SK-N-SH (cell line): ENCODE measurements at regions not wholly inside any gene's neighbourhood (a gene's known extent, or its start where the extent isn't known, plus 50 kb on each side); places are given as distances from the start of the nearest gene placed in this dataset.

Experiments
- CTCF ChIA-PET: fragments of 300-600, 350-600 bp; formaldehyde crosslinking; extraction: SDS; loops from one replicate; lab custom pipeline; 2021; lab: Yijun Ruan, JAX
- POLR2A ChIA-PET: fragments of 350-600 bp; sonication (Branson Sonifier 250); formaldehyde crosslinking; extraction: SDS; loops from one replicate; lab custom pipeline; 2020; ENCODE audit warnings: antibody characterized with exemption, inconsistent platforms; lab: Yijun Ruan, JAX
- DNase-seq: peaks from one replicate; pipeline ENCODE4 v3.0.0; 2012
- H2AFZ ChIP-seq: fragments of 200-600 bp; sonication (generic); 2 replicates; pipeline ENCODE4 v1.8.1; 2016; ENCODE audit warnings: antibody characterized with exemption, mild to moderate bottlenecking, low read depth
- H3F3A ChIP-seq: fragments of 200-600 bp; sonication (generic); replicated peaks from 2 replicates; pipeline ENCODE3; 2016; ENCODE audit warnings: antibody characterized with exemption, mild to moderate bottlenecking; ENCODE audit not compliant: insufficient read depth
- H3K27ac ChIP-seq, 2 experiments: fragments of 200-500 bp in 1 of 2; fragments of 200-600 bp in 1 of 2; sonication (Bioruptor generic) in 1 of 2; sonication (generic), shearing (Covaris generic) in 1 of 2; 2 replicates each; pipeline versions ENCODE4 v1.5.1 to v1.6.1; 2014 to 2016; ENCODE audit warnings: low read depth in 2 of 2, inconsistent platforms in 1 of 2, low read length in 1 of 2, mild to moderate bottlenecking in 1 of 2, mixed read lengths in 1 of 2
- H3K27me3 ChIP-seq: fragments of 200-600 bp; sonication (generic), shearing (Covaris generic); 2 replicates; pipeline ENCODE4 v1.6.1; 2016; ENCODE audit warnings: mixed run types; ENCODE audit not compliant: insufficient read depth
- H3K36me3 ChIP-seq, 2 experiments: fragments of 200-500 bp in 1 of 2; fragments of 200-600 bp in 1 of 2; sonication (Bioruptor generic) in 1 of 2; sonication (generic) in 1 of 2; replicated peaks in 1 of 2; 2 replicates each; pipeline versions ENCODE3 to v1.5.1; 2014 to 2016; ENCODE audit warnings: low read length in 1 of 2, mild to moderate bottlenecking in 1 of 2; ENCODE audit not compliant: insufficient read depth in 2 of 2, control insufficient read depth in 1 of 2
- H3K4me1 ChIP-seq, 2 experiments: fragments of 200-500 bp in 1 of 2; fragments of 200-600 bp in 1 of 2; sonication (Bioruptor generic) in 1 of 2; sonication (generic), shearing (Covaris generic) in 1 of 2; 2 replicates each; pipeline versions ENCODE4 v1.5.1 to v1.6.1; 2014 to 2016; ENCODE audit warnings: low read depth in 1 of 2, low read length in 1 of 2, mixed run types in 1 of 2; ENCODE audit not compliant: insufficient read depth in 2 of 2, control insufficient read depth in 1 of 2
- H3K4me2 ChIP-seq: fragments of 200-600 bp; sonication (generic), shearing (Covaris generic); 2 replicates; pipeline ENCODE4 v1.6.1; 2017; ENCODE audit warnings: mixed run types
- H3K4me3 ChIP-seq, 2 experiments: fragments of 200-500 bp in 1 of 2; fragments of 200-600 bp in 1 of 2; sonication (Bioruptor generic) in 1 of 2; sonication (generic), shearing (Covaris generic) in 1 of 2; 2 replicates each; pipeline versions ENCODE4 v1.5.1 to v1.8.1; 2014 to 2016; ENCODE audit warnings: low read depth in 2 of 2, inconsistent platforms in 1 of 2, low read length in 1 of 2, mild to moderate bottlenecking in 1 of 2, mixed read lengths in 1 of 2, moderate library complexity in 1 of 2
- H3K79me2 ChIP-seq: fragments of 200-600 bp; sonication (generic); 2 replicates; pipeline ENCODE4 v1.8.1; 2017; ENCODE audit warnings: mild to moderate bottlenecking; ENCODE audit not compliant: insufficient read depth
- H3K9ac ChIP-seq: fragments of 200-600 bp; sonication (generic); 2 replicates; pipeline ENCODE4 v1.6.1; 2017; ENCODE audit warnings: mixed run types
- H3K9me2 ChIP-seq: fragments of 200-600 bp; sonication (generic); 2 replicates; pipeline ENCODE4 v1.6.1; 2017; ENCODE audit warnings: mixed run types
- H3K9me3 ChIP-seq: fragments of 200-600 bp; sonication (generic); 2 replicates; pipeline ENCODE4 v1.6.1; 2017; ENCODE audit warnings: mixed run types, mild to moderate bottlenecking, moderate library complexity
- H4K20me1 ChIP-seq: fragments of 200-600 bp; sonication (generic); 2 replicates; pipeline ENCODE4 v1.6.1; 2017; ENCODE audit warnings: mild to moderate bottlenecking, mixed run types; ENCODE audit not compliant: insufficient read depth
- ELF1 ChIP-seq: IDR thresholded peaks from 2 replicates; pipeline ENCODE4 v1.4.0; 2012
- FOSL2 ChIP-seq: IDR thresholded peaks from 2 replicates; pipeline ENCODE4 v1.4.0; 2012; ENCODE audit warnings: low read depth, mild to moderate bottlenecking, moderate library complexity, borderline replicate concordance
- FOXM1 ChIP-seq: IDR thresholded peaks from 2 replicates; pipeline ENCODE4 v1.4.0; 2012; ENCODE audit warnings: low read depth, mild to moderate bottlenecking
- GATA2 ChIP-seq: sonication (generic); formaldehyde crosslinking; IDR thresholded peaks from 2 replicates; pipeline ENCODE4 v1.5.0; 2020; ENCODE audit warnings: mild to moderate bottlenecking, missing genetic modification reagents
- JUND ChIP-seq: IDR thresholded peaks from 2 replicates; pipeline ENCODE4 v1.4.0; 2012
- MAX ChIP-seq: IDR thresholded peaks from 2 replicates; pipeline ENCODE4 v1.4.0; 2012; ENCODE audit warnings: low read depth
- MEF2A ChIP-seq: IDR thresholded peaks from 2 replicates; pipeline ENCODE4 v1.4.0; 2012; ENCODE audit warnings: low read depth, borderline replicate concordance
- NFIC ChIP-seq: IDR thresholded peaks from 2 replicates; pipeline ENCODE4 v1.4.0; 2012; ENCODE audit warnings: borderline replicate concordance
- PBX3 ChIP-seq: IDR thresholded peaks from 2 replicates; pipeline ENCODE4; 2012
- POLR2AphosphoS5 ChIP-seq: IDR thresholded peaks from 2 replicates; pipeline ENCODE4 v1.6.1; 2012; ENCODE audit warnings: low read depth, low read length
- RAD21 ChIP-seq: IDR thresholded peaks from 2 replicates; pipeline ENCODE4 v1.6.1; 2012; ENCODE audit warnings: mild to moderate bottlenecking, low read length
- REST ChIP-seq: IDR thresholded peaks from 2 replicates; pipeline ENCODE4 v1.6.1; 2012; ENCODE audit warnings: mild to moderate bottlenecking, low read depth, low read length, moderate library complexity
- RFX5 ChIP-seq: IDR thresholded peaks from 2 replicates; pipeline ENCODE4 v1.6.1; 2012; ENCODE audit warnings: mild to moderate bottlenecking, improper control_type of control experiment, low read length
- TAF1 ChIP-seq: IDR thresholded peaks from 2 replicates; pipeline ENCODE4 v1.6.1; 2012; ENCODE audit warnings: low read depth, mild to moderate bottlenecking, low read length, moderate library complexity, borderline replicate concordance
- WGBS: methylation state at CpG from one replicate; pipeline ENCODE4 v1.1.6; 2017; ENCODE audit warnings: low lambda C conversion rate; 5-methylcytosine and 5-hydroxymethylcytosine counted together
- TF ChIP-seq, protein P1 (sequence below): fragments of 150-350 bp; IDR thresholded peaks from 2 replicates; pipeline ENCODE4 v1.6.1; 2016; ENCODE audit warnings: mild to moderate bottlenecking, low read depth, low read length
- TF ChIP-seq, protein P2 (sequence below): IDR thresholded peaks from 2 replicates; pipeline ENCODE4 v1.4.0; 2012; ENCODE audit warnings: low read depth, borderline replicate concordance

DNA sequence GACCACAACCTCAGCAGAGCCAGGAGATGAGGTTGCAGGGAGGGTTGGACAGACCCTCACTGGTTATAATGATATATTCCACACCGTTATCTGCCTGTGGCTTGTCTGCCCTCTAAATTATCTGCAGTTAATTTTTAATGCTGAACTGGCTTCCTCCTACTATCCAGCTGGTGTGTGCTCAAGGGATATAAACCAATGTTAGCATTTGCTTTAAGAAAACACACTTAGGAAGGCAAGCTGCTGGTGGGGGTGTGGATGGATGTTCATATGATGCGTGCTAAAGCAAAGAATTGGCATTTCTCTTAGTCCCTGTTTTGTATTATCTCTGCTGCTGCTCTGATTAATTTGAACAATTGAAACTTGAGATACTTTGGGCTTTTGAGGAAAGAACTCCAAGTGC is 132.2 kb upstream of the NPVF start:
- ChIA-PET POLR2A (no interaction called here), CTCF (interaction anchor here (0.7 to 8.4 kb wide), 6 partner anchors 10 to 310 kb away, joined by 3 to 61 read pairs (median 6); no protein-coding TSS in a partner anchor)
- H3K4me3 ChIP-seq: no peak overlapping the region
- H4K20me1 ChIP-seq: no peaks in the 10 kb centered on the region
- H3K27me3 ChIP-seq: no peaks in the 10 kb centered on the region
- H2AFZ ChIP-seq: no peak overlapping the region
- no peak overlapping the region for H3K9ac ChIP-seq
- no peaks in the 10 kb centered on the region for H3K9me3 ChIP-seq
- no peak overlapping the region for H3K27ac ChIP-seq
- H3K79me2 ChIP-seq: no peaks in the 10 kb centered on the region
- DNase-seq: no peak
- TF ChIP-seq POLR2AphosphoS5 (no peak), RAD21 (no peak), MEF2A (no peak), NFIC (no peak), PBX3 (no peak), RFX5 (no peak), JUND (no peak), ELF1 (no peak), FOSL2 (no peak)
- TF ChIP-seq, protein P1, sequence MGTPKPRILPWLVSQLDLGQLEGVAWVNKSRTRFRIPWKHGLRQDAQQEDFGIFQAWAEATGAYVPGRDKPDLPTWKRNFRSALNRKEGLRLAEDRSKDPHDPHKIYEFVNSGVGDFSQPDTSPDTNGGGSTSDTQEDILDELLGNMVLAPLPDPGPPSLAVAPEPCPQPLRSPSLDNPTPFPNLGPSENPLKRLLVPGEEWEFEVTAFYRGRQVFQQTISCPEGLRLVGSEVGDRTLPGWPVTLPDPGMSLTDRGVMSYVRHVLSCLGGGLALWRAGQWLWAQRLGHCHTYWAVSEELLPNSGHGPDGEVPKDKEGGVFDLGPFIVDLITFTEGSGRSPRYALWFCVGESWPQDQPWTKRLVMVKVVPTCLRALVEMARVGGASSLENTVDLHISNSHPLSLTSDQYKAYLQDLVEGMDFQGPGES: no peak
- TF ChIP-seq, protein P2, sequence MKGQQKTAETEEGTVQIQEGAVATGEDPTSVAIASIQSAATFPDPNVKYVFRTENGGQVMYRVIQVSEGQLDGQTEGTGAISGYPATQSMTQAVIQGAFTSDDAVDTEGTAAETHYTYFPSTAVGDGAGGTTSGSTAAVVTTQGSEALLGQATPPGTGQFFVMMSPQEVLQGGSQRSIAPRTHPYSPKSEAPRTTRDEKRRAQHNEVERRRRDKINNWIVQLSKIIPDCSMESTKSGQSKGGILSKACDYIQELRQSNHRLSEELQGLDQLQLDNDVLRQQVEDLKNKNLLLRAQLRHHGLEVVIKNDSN: no peak
- no peaks in the 10 kb centered on the region for H3K9me2 ChIP-seq
- H3K4me2 ChIP-seq: no peak overlapping the region
- no peaks in the 10 kb centered on the region for H3F3A ChIP-seq
- H3K4me1 ChIP-seq: peaks cover 0 to 11% of the 10 kb centered on the region in 2 experiments; a peak in 2 of 4 replicates
- 41% methylated on average over 2 of the region's 2 CpGs for WGBS
- no peaks in the 10 kb centered on the region for H3K36me3 ChIP-seq

DNA sequence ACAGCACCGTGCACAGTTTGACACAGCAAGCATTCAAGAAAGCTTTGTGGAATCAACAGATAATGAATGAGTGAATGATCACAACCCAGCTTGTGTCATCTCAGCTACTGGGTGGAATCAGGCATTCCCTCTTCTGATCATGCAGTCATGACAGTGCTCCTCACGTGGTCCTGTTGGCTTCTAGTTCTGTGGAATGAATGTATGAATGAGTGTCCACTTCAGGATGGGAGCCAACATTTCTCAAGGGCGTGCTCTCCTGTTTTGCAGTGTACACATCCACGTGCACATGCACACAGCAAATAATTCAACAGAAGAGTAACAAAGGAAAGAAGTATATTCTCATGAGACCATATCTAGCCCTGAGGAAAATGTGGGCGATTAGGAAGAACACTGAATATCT is 133.1 kb upstream of the NPVF start:
- no peak for TF ChIP-seq GATA2 (CRISPR knock-in tag)
- TF ChIP-seq, protein P2: no peak
- TF ChIP-seq REST: no peak
- no peak for TF ChIP-seq TAF1
- no peak for TF ChIP-seq MAX
- TF ChIP-seq FOXM1: no peak
- no peak for TF ChIP-seq PBX3
- ChIA-PET CTCF (interaction anchor here (2.6 to 8.4 kb wide), 2 partner anchors 29 to 101 kb away, joined by 13 to 61 read pairs; no protein-coding TSS in a partner anchor), POLR2A (no interaction called here)
- Histone ChIP-seq H3K27ac (no peak overlapping the region), H3K9ac (no peak overlapping the region), H3K4me2 (no peak overlapping the region), H3K9me3 (no peaks in the 10 kb centered on the region), H3K79me2 (no peaks in the 10 kb centered on the region), H2AFZ (no peak overlapping the region), H3K4me3 (no peak overlapping the region), H4K20me1 (no peaks in the 10 kb centered on the region), H3K36me3 (no peaks in the 10 kb centered on the region), H3F3A (no peaks in the 10 kb centered on the region), H3K9me2 (no peaks in the 10 kb centered on the region), H3K4me1 (peaks cover 0 to 11% of the 10 kb centered on the region in 2 experiments; a peak in 2 of 4 replicates), H3K27me3 (no peaks in the 10 kb centered on the region)
- 16% methylated on average over 5 of the region's 5 CpGs for WGBS
- DNase-seq: no peak
